Activated T-cell treated with anti-CD3 and anti-CD28 coated beads, Interleukin-2, amount 50 U/mL, for 24 hours (primary cell): ENCODE measurements at regions not wholly inside any gene's neighbourhood (a gene's known extent, or its start where the extent isn't known, plus 50 kb on each side); places are given as distances from the start of the nearest gene placed in this dataset.

Experiments used
- DNase-seq: peaks from one replicate; pipeline ENCODE4 v3.0.0-alpha.2; 2020
- H3K27ac Mint-ChIP-seq: 2 replicates; pipeline ENCODE4 v1.8.0; 2020; ENCODE audit warnings: mild to moderate bottlenecking, mixed read lengths
- H3K27me3 Mint-ChIP-seq: 2 replicates; pipeline ENCODE4 v1.8.0; 2020; ENCODE audit warnings: mixed read lengths
- H3K36me3 Mint-ChIP-seq: 2 replicates; pipeline ENCODE4 v1.8.0; 2020; ENCODE audit warnings: low read depth, mixed read lengths
- H3K4me1 Mint-ChIP-seq: 2 replicates; pipeline ENCODE4 v1.8.0; 2020; ENCODE audit warnings: low read depth, mixed read lengths
- H3K4me3 Mint-ChIP-seq: 2 replicates; pipeline ENCODE4 v1.8.0; 2020; ENCODE audit warnings: mild to moderate bottlenecking, moderate library complexity, mixed read lengths
- H3K9me3 Mint-ChIP-seq: 2 replicates; pipeline ENCODE4 v1.8.0; 2020; ENCODE audit warnings: mixed read lengths

- no peak overlapping the region for H3K4me3 Mint-ChIP-seq
- H3K4me1 Mint-ChIP-seq = peaks cover 3% of the 10 kb centered on the region
- DNase-seq = no peak
- no peak overlapping the region for H3K27ac Mint-ChIP-seq
- no peaks in the 10 kb centered on the region for H3K9me3 Mint-ChIP-seq
- peaks cover 25% of the 10 kb centered on the region for H3K27me3 Mint-ChIP-seq
- no peaks in the 10 kb centered on the region for H3K36me3 Mint-ChIP-seq
These were observed 128.2 kb downstream of the CPEB2 start for GRCh38 chr4:15130441-15130840.

- no peak overlapping the region for H3K4me3 Mint-ChIP-seq
- no peaks in the 10 kb centered on the region for H3K36me3 Mint-ChIP-seq
- H3K9me3 Mint-ChIP-seq = peaks cover 4% of the 10 kb centered on the region
- peaks cover 22% of the 10 kb centered on the region for H3K27me3 Mint-ChIP-seq
- peaks cover 3% of the 10 kb centered on the region for H3K4me1 Mint-ChIP-seq
- H3K27ac Mint-ChIP-seq = no peak overlapping the region
- DNase-seq = no peak
These were observed 129.3 kb downstream of the CPEB2 start for GRCh38 chr4:15131551-15131950.

GRCh38 chr4:15132739-15133138 lies 130.5 kb downstream of the CPEB2 start:
- H3K4me3 Mint-ChIP-seq = no peak overlapping the region
- H3K36me3 Mint-ChIP-seq = no peaks in the 10 kb centered on the region
- H3K4me1 Mint-ChIP-seq = peaks cover 3% of the 10 kb centered on the region
- peaks cover 12% of the 10 kb centered on the region for H3K9me3 Mint-ChIP-seq
- peaks cover 22% of the 10 kb centered on the region for H3K27me3 Mint-ChIP-seq
- no peak for DNase-seq
- no peak overlapping the region for H3K27ac Mint-ChIP-seq

GRCh38 chr4:15139599-15139998 lies 137.3 kb downstream of the CPEB2 start:
- H3K27ac Mint-ChIP-seq = no peak overlapping the region
- H3K4me3 Mint-ChIP-seq = no peak overlapping the region

GRCh38 chr4:15142201-15142600 lies 139.9 kb downstream of the CPEB2 start:
- H3K4me1 Mint-ChIP-seq = no peaks in the 10 kb centered on the region
- H3K36me3 Mint-ChIP-seq = no peaks in the 10 kb centered on the region
- H3K27ac Mint-ChIP-seq = no peak overlapping the region
- H3K4me3 Mint-ChIP-seq = no peak overlapping the region
- H3K27me3 Mint-ChIP-seq = peaks cover 13% of the 10 kb centered on the region
- no peak for DNase-seq
- H3K9me3 Mint-ChIP-seq = peaks cover 1% of the 10 kb centered on the region

More at GRCh38 chr4:15139599-15139998, 137.3 kb downstream of the CPEB2 start:
- DNase-seq = no peak
- Mint-ChIP-seq H3K4me1 (no peaks in the 10 kb centered on the region), H3K9me3 (peaks cover 12% of the 10 kb centered on the region), H3K27me3 (peaks cover 17% of the 10 kb centered on the region), H3K36me3 (no peaks in the 10 kb centered on the region)

GRCh38 chr4:15143551-15143950 lies 141.3 kb downstream of the CPEB2 start:
- H3K27ac Mint-ChIP-seq = no peak overlapping the region
- no peaks in the 10 kb centered on the region for H3K36me3 Mint-ChIP-seq
- H3K4me1 Mint-ChIP-seq = no peaks in the 10 kb centered on the region
- H3K4me3 Mint-ChIP-seq = no peak overlapping the region
- no peak for DNase-seq
- H3K27me3 Mint-ChIP-seq = peaks cover 13% of the 10 kb centered on the region
- H3K9me3 Mint-ChIP-seq = no peaks in the 10 kb centered on the region

GRCh38 chr4:15144249-15144966 lies 142.1 kb downstream of the CPEB2 start:
- Mint-ChIP-seq H3K27ac (no peak overlapping the region), H3K4me1 (no peaks in the 10 kb centered on the region), H3K4me3 (no peak overlapping the region), H3K27me3 (peaks cover 13% of the 10 kb centered on the region), H3K9me3 (no peaks in the 10 kb centered on the region), H3K36me3 (no peaks in the 10 kb centered on the region)
- no peak for DNase-seq

- Mint-ChIP-seq H3K4me3 (no peak overlapping the region), H3K36me3 (no peaks in the 10 kb centered on the region), H3K27me3 (peaks cover 13% of the 10 kb centered on the region), H3K9me3 (no peaks in the 10 kb centered on the region), H3K4me1 (no peaks in the 10 kb centered on the region), H3K27ac (no peak overlapping the region)
- no peak for DNase-seq
These were observed 142.7 kb downstream of the CPEB2 start for GRCh38 chr4:15144967-15145295.

GRCh38 chr4:15145709-15146108 lies 143.4 kb downstream of the CPEB2 start:
- H3K27me3 Mint-ChIP-seq = peaks cover 15% of the 10 kb centered on the region
- H3K27ac Mint-ChIP-seq = no peak overlapping the region
- no peaks in the 10 kb centered on the region for H3K36me3 Mint-ChIP-seq
- no peak for DNase-seq
- H3K9me3 Mint-ChIP-seq = no peaks in the 10 kb centered on the region
- H3K4me3 Mint-ChIP-seq = no peak overlapping the region
- no peaks in the 10 kb centered on the region for H3K4me1 Mint-ChIP-seq

GRCh38 chr4:15147714-15148113 lies 145.4 kb downstream of the CPEB2 start:
- H3K9me3 Mint-ChIP-seq = no peaks in the 10 kb centered on the region
- no peak overlapping the region for H3K27ac Mint-ChIP-seq
- no peaks in the 10 kb centered on the region for H3K4me1 Mint-ChIP-seq
- no peak overlapping the region for H3K4me3 Mint-ChIP-seq
- H3K27me3 Mint-ChIP-seq = peaks cover 8% of the 10 kb centered on the region
- DNase-seq = no peak
- no peaks in the 10 kb centered on the region for H3K36me3 Mint-ChIP-seq

- H3K4me3 Mint-ChIP-seq = no peak overlapping the region
These were observed 145.9 kb downstream of the CPEB2 start for GRCh38 chr4:15148199-15148598.

GRCh38 chr4:15148691-15149090 lies 146.4 kb downstream of the CPEB2 start:
- Mint-ChIP-seq H3K4me3 (no peak overlapping the region), H3K4me1 (no peaks in the 10 kb centered on the region), H3K36me3 (no peaks in the 10 kb centered on the region), H3K27me3 (peaks cover 8% of the 10 kb centered on the region), H3K27ac (no peak overlapping the region), H3K9me3 (no peaks in the 10 kb centered on the region)
- DNase-seq = no peak

More at GRCh38 chr4:15148199-15148598, 145.9 kb downstream of the CPEB2 start:
- Mint-ChIP-seq H3K4me1 (no peaks in the 10 kb centered on the region), H3K27me3 (peaks cover 8% of the 10 kb centered on the region), H3K27ac (no peak overlapping the region), H3K36me3 (no peaks in the 10 kb centered on the region), H3K9me3 (no peaks in the 10 kb centered on the region)
- no peak for DNase-seq

GRCh38 chr4:15149234-15149838 lies 147.1 kb downstream of the CPEB2 start:
- Mint-ChIP-seq H3K36me3 (no peaks in the 10 kb centered on the region), H3K27ac (no peak overlapping the region), H3K27me3 (peaks cover 8% of the 10 kb centered on the region), H3K4me3 (no peak overlapping the region), H3K9me3 (no peaks in the 10 kb centered on the region), H3K4me1 (no peaks in the 10 kb centered on the region)
- DNase-seq = no peak

- Mint-ChIP-seq H3K27ac (no peak overlapping the region), H3K27me3 (peaks cover 6% of the 10 kb centered on the region), H3K4me1 (no peaks in the 10 kb centered on the region)
These were observed 147.7 kb downstream of the CPEB2 start for GRCh38 chr4:15149839-15150592.

GRCh38 chr4:15150631-15151030 lies 148.3 kb downstream of the CPEB2 start:
- Mint-ChIP-seq H3K4me3 (no peak overlapping the region), H3K36me3 (no peaks in the 10 kb centered on the region), H3K27me3 (peaks cover 9% of the 10 kb centered on the region), H3K4me1 (no peaks in the 10 kb centered on the region), H3K9me3 (no peaks in the 10 kb centered on the region), H3K27ac (no peak overlapping the region)
- no peak for DNase-seq

More at GRCh38 chr4:15149839-15150592, 147.7 kb downstream of the CPEB2 start:
- H3K4me3 Mint-ChIP-seq = no peak overlapping the region
- DNase-seq = no peak
- H3K9me3 Mint-ChIP-seq = no peaks in the 10 kb centered on the region
- H3K36me3 Mint-ChIP-seq = no peaks in the 10 kb centered on the region
